ENCODE measurements at regions not wholly inside any gene's neighbourhood (a gene's known extent, or its start where the extent isn't known, plus 50 kb on each side); places are given as distances from the start of the nearest gene placed in this dataset.

- 0 out of 2 replicates have a peak, but pooled peaks cover 3% of the 10 kb centered on the region for H3K27me3 ChIP-seq (ENCODE audit: low read length)
- no peak overlapping the region for H2AFZ ChIP-seq (ENCODE audit: low read depth, low read length, severe bottlenecking)
- no peak overlapping the region for H3K9ac ChIP-seq (ENCODE audit: low read length)
- H3K27ac ChIP-seq (ENCODE audit: low read depth, low read length): no peak overlapping the region
- H3K36me3 ChIP-seq (ENCODE audit: low read length): no peaks in the 10 kb centered on the region
- H3K9me3 ChIP-seq (ENCODE audit: insufficient read depth, low read length): no peaks in the 10 kb centered on the region
- TF ChIP-seq CTCF (IDR thresholded peaks at IDR 0.05; ENCODE audit: insufficient read depth, low read length, poor library complexity, severe bottlenecking): no peak
- TF ChIP-seq EZH2phosphoT487 (conservative IDR thresholded peaks at IDR 0.05; ENCODE audit: low read length): no peak
- H3K9me2 ChIP-seq (replicated peaks; ENCODE audit: insufficient read depth, low read length): no peaks in the 10 kb centered on the region
- H4K20me1 ChIP-seq (ENCODE audit: low read depth, low read length): no peaks in the 10 kb centered on the region
- H3F3A ChIP-seq (ENCODE audit: insufficient read depth): no peaks in the 10 kb centered on the region
- H3K79me2 ChIP-seq (ENCODE audit: insufficient read depth, low read length): no peaks in the 10 kb centered on the region
- no peak overlapping the region for H3K4me2 ChIP-seq (ENCODE audit: low read depth, low read length, poor library complexity, severe bottlenecking)
- H3K4me3 ChIP-seq (ENCODE audit: insufficient read depth, low read length, poor library complexity, severe bottlenecking): no peak overlapping the region
Observed at GRCh38 chr18:56257205-56257604, 381.2 kb downstream of the TXNL1 start.

GRCh38 chr18:56256659-56257058 lies 381.7 kb downstream of the TXNL1 start:
- Histone ChIP-seq H2AFZ (ENCODE audit: low read depth, low read length, severe bottlenecking) (no peak overlapping the region), H3F3A (ENCODE audit: insufficient read depth) (no peaks in the 10 kb centered on the region), H3K36me3 (ENCODE audit: low read length) (no peaks in the 10 kb centered on the region), H4K20me1 (ENCODE audit: low read depth, low read length) (no peaks in the 10 kb centered on the region), H3K79me2 (ENCODE audit: insufficient read depth, low read length) (no peaks in the 10 kb centered on the region), H3K27ac (ENCODE audit: low read depth, low read length) (no peak overlapping the region), H3K9ac (ENCODE audit: low read length) (no peak overlapping the region), H3K4me2 (ENCODE audit: low read depth, low read length, poor library complexity, severe bottlenecking) (no peak overlapping the region), H3K9me3 (ENCODE audit: insufficient read depth, low read length) (no peaks in the 10 kb centered on the region), H3K9me2 (replicated peaks; ENCODE audit: insufficient read depth, low read length) (no peaks in the 10 kb centered on the region), H3K27me3 (ENCODE audit: low read length) (0 out of 2 replicates have a peak, but pooled peaks cover 3% of the 10 kb centered on the region), H3K4me3 (ENCODE audit: insufficient read depth, low read length, poor library complexity, severe bottlenecking) (no peak overlapping the region)
- TF ChIP-seq EZH2phosphoT487 (conservative IDR thresholded peaks at IDR 0.05; ENCODE audit: low read length): no peak
- TF ChIP-seq CTCF (IDR thresholded peaks at IDR 0.05; ENCODE audit: insufficient read depth, low read length, poor library complexity, severe bottlenecking): no peak

- Histone ChIP-seq H3K27ac (ENCODE audit: low read depth, low read length) (no peak overlapping the region), H3F3A (ENCODE audit: insufficient read depth) (no peaks in the 10 kb centered on the region), H3K9me2 (replicated peaks; ENCODE audit: insufficient read depth, low read length) (no peaks in the 10 kb centered on the region), H3K9me3 (ENCODE audit: insufficient read depth, low read length) (no peaks in the 10 kb centered on the region), H3K36me3 (ENCODE audit: low read length) (no peaks in the 10 kb centered on the region), H3K9ac (ENCODE audit: low read length) (no peak overlapping the region), H3K4me3 (ENCODE audit: insufficient read depth, low read length, poor library complexity, severe bottlenecking) (no peak overlapping the region), H3K4me2 (ENCODE audit: low read depth, low read length, poor library complexity, severe bottlenecking) (no peak overlapping the region), H3K27me3 (ENCODE audit: low read length) (0 out of 2 replicates have a peak, but pooled peaks cover 3% of the 10 kb centered on the region), H4K20me1 (ENCODE audit: low read depth, low read length) (no peaks in the 10 kb centered on the region), H2AFZ (ENCODE audit: low read depth, low read length, severe bottlenecking) (no peak overlapping the region), H3K79me2 (ENCODE audit: insufficient read depth, low read length) (no peaks in the 10 kb centered on the region)
- TF ChIP-seq EZH2phosphoT487 (conservative IDR thresholded peaks at IDR 0.05; ENCODE audit: low read length): no peak
- TF ChIP-seq CTCF (IDR thresholded peaks at IDR 0.05; ENCODE audit: insufficient read depth, low read length, poor library complexity, severe bottlenecking): no peak
Observed at GRCh38 chr18:56255381-56255780, 383.0 kb downstream of the TXNL1 start.

Data from SU-DHL-6 (cell line).